Lower leg skin (tissue), 4 donors: ENCODE measurements at regions not wholly inside any gene's neighbourhood (a gene's known extent, or its start where the extent isn't known, plus 50 kb on each side); places are given as distances from the start of the nearest gene placed in this dataset.

Experiments used
- DNase-seq, 2 donors: peaks; one replicate each; pipeline ENCODE4 v3.0.0-alpha.2; 2019; ENCODE audit warnings: low spot score in 2 of 2
- H3K4me3 ChIP-seq: fragments of 200-600 bp; sonication (generic); 2 replicates; pipeline ENCODE4 v1.5.1; 2017; ENCODE audit warnings: mild to moderate bottlenecking, low read depth; ENCODE audit not compliant: poor library complexity, severe bottlenecking
- CTCF ChIP-seq, 3 donors: fragments of 450-650 bp; IDR thresholded peaks; one replicate each; pipeline ENCODE4 v1.5.1; 2016; ENCODE audit warnings: antibody characterized with exemption in 3 of 3, mild to moderate bottlenecking in 3 of 3, moderate library complexity in 2 of 3
- POLR2A ChIP-seq, 2 donors: fragments of 450-650 bp; IDR thresholded peaks; one replicate each; pipeline ENCODE4 v1.6.1; 2016 to 2017; ENCODE audit warnings: antibody characterized with exemption in 2 of 2, mild to moderate bottlenecking in 1 of 2, moderate library complexity in 1 of 2
- WGBS, 2 donors: methylation state at CpG; one replicate each; pipeline ENCODE4 v1.1.5; 2018; 5-methylcytosine and 5-hydroxymethylcytosine counted together
- intact Hi-C: fragments of 100-400 bp; cut with DNase I; formaldehyde crosslinking; loops from one replicate; pipeline ENCODE4 v1.15.0; 2023; ENCODE audit warnings: low total_unique reads
- microRNA counts, 2 donors: library from miRNA; unstranded; fragments of <30 nt; microRNA quantifications; one replicate each; lab custom pipeline; 2016
- microRNA-seq, 2 donors: library from miRNA; unstranded; fragments of <30 nt; microRNA quantifications; one replicate each; pipeline ENCODE4, GENCODE V29; 2016; ENCODE audit warnings: borderline replicate concordance in 2 of 2, borderline number of aligned reads in 1 of 2

GRCh38 chr15:62989366-62990055 is 53.0 kb upstream of the TPM1 start:
- H3K4me3 ChIP-seq, result no peak overlapping the region
- 51 to 58% methylated on average over 10 of the region's 10 CpGs for WGBS, 2 donors
- DNase-seq, result no peak
- TF ChIP-seq CTCF (IDR thresholded peaks at IDR 0.05) (no peak), POLR2A (IDR thresholded peaks at IDR 0.05) (no peak)
- intact Hi-C loops, result no loop called here

- WGBS, 2 donors, result 48 to 53% methylated on average over 2 of the region's 2 CpGs
- no peak overlapping the region for H3K4me3 ChIP-seq
- no peak for DNase-seq
- intact Hi-C loops, result no loop called here
- TF ChIP-seq POLR2A (IDR thresholded peaks at IDR 0.05) (no peak), CTCF (IDR thresholded peaks at IDR 0.05) (no peak)
These were observed 50.8 kb upstream of the TPM1 start for GRCh38 chr15:62991698-62992097.

- H3K4me3 ChIP-seq, result no peak overlapping the region
- no peak for DNase-seq
- 89 to 93% methylated on average over 3 of the region's 3 CpGs for WGBS, 2 donors
- intact Hi-C loops, result no loop called here
- TF ChIP-seq CTCF (IDR thresholded peaks at IDR 0.05) (no peak), POLR2A (IDR thresholded peaks at IDR 0.05) (no peak)
These were observed 50.2 kb upstream of the TPM1 start for GRCh38 chr15:62992302-62992701.

MicroRNA genes in the stretch of these regions (microRNA counts, 767-probe panel; counts per million panel counts)
- 0 to 358 counts per million in 2 donors for microRNA hsa-miR-190a (lab: Ali Mortazavi, UCI)

Small RNA genes lying in the stretch of these regions (microRNA-seq; reads per million reads assigned to microRNA genes)
- gene MIR190A (104 to 108 reads per million in 2 donors), gene MIR6085 (0 reads per million in 2 donors), gene MIR8067 (0 reads per million in 2 donors)
